H1 (cell line): ENCODE measurements at regions not wholly inside any gene's neighbourhood (a gene's known extent, or its start where the extent isn't known, plus 50 kb on each side); places are given as distances from the start of the nearest gene placed in this dataset.

Source experiments
- CTCF ChIA-PET: fragments of 300-600 bp; sonication (Branson Sonifier 250); formaldehyde crosslinking; loops from one replicate; lab custom pipeline; 2021; ENCODE audit not compliant: partially characterized antibody; lab: Charles Lee
- POLR2A ChIA-PET: fragments of 300-600 bp; sonication (Branson Sonifier 250); formaldehyde crosslinking; loops from one replicate; lab custom pipeline; 2021; ENCODE audit warnings: inconsistent platforms; ENCODE audit not compliant: partially characterized antibody; lab: Charles Lee
- DNase-seq, 2 experiments: peaks; one replicate each; pipeline versions ENCODE4 v3.0.0 to v3.0.0-alpha.2; 2010 to 2022; ENCODE audit warnings: low spot score in 2 of 2, low read depth in 1 of 2, mixed read lengths in 1 of 2
- FAIRE-seq: peaks from 2 replicates; lab custom pipeline; 2011; peaks lifted over from hg19 to GRCh38; lab: Jason Lieb, UNC
- H2AFZ ChIP-seq: 2 replicates; pipeline ENCODE4 v1.8.1; 2012; ENCODE audit warnings: low read length, inconsistent platforms
- H2AK5ac ChIP-seq: 2 replicates; pipeline ENCODE4 v1.6.1; 2013; ENCODE audit warnings: low read depth, low read length
- H2BK120ac ChIP-seq: replicated peaks from 2 replicates; pipeline ENCODE3; 2013; ENCODE audit warnings: low read depth, low read length, inconsistent platforms
- H2BK12ac ChIP-seq: 2 replicates; pipeline ENCODE4 v1.6.1; 2013; ENCODE audit warnings: low read depth, low read length
- H2BK15ac ChIP-seq: 2 replicates; pipeline ENCODE4 v1.6.1; 2013; ENCODE audit warnings: low read length
- H2BK20ac ChIP-seq: 2 replicates; pipeline ENCODE4 v1.6.1; 2013; ENCODE audit warnings: low read length
- H2BK5ac ChIP-seq: 2 replicates; pipeline ENCODE4 v1.6.1; 2013; ENCODE audit warnings: low read depth, low read length
- H3K14ac ChIP-seq: 2 replicates; pipeline ENCODE4 v1.6.1; 2013; ENCODE audit warnings: inconsistent platforms; ENCODE audit not compliant: insufficient read length
- H3K18ac ChIP-seq: 2 replicates; pipeline ENCODE4 v1.6.1; 2013; ENCODE audit warnings: low read length; ENCODE audit errors: extremely low read depth
- H3K23ac ChIP-seq: 2 replicates; pipeline ENCODE4 v1.6.1; 2013; ENCODE audit warnings: inconsistent platforms; ENCODE audit not compliant: insufficient read length
- H3K23me2 ChIP-seq: 2 replicates; pipeline ENCODE4 v1.6.1; 2013; ENCODE audit warnings: low read depth, low read length
- H3K27ac ChIP-seq: 2 replicates; pipeline ENCODE4 v1.6.1; 2011; ENCODE audit warnings: low read depth, low read length, inconsistent platforms
- H3K27me3 ChIP-seq, 4 experiments: replicated peaks in 1 of 4; 1 replicate in 1 of 4; 2 replicates in 3 of 4; pipeline versions ENCODE4 v1.6.1 to v1.8.1; 2011 to 2013; ENCODE audit warnings: low read length in 3 of 4, mild to moderate bottlenecking in 3 of 4, inconsistent platforms in 2 of 4, mixed read lengths in 2 of 4, moderate library complexity in 1 of 4; ENCODE audit not compliant: control insufficient read depth in 3 of 4, insufficient read depth in 3 of 4; ENCODE audit errors: extremely low read depth in 1 of 4
- H3K36me3 ChIP-seq, 4 experiments: 2 replicates each; pipeline versions ENCODE4 v1.6.1 to v1.8.1; 2011 to 2013; ENCODE audit warnings: mild to moderate bottlenecking in 4 of 4, low read length in 3 of 4, moderate library complexity in 2 of 4, control low read depth in 1 of 4, inconsistent platforms in 1 of 4; ENCODE audit not compliant: insufficient read depth in 4 of 4, control insufficient read depth in 2 of 4
- H3K4ac ChIP-seq: replicated peaks from 2 replicates; pipeline ENCODE3; 2013; ENCODE audit warnings: low read length, low read depth, mixed read lengths, inconsistent platforms; ENCODE audit not compliant: insufficient read length
- H3K4me1 ChIP-seq, 4 experiments: replicated peaks in 1 of 4; 1 replicate in 1 of 4; 2 replicates in 3 of 4; pipeline versions ENCODE4 v1.6.1 to v1.8.1; 2011 to 2013; ENCODE audit warnings: low read length in 3 of 4, inconsistent platforms in 2 of 4, mixed read lengths in 1 of 4; ENCODE audit not compliant: insufficient read depth in 4 of 4, control insufficient read depth in 3 of 4
- H3K4me2 ChIP-seq, 2 experiments: 2 replicates each; pipeline versions ENCODE4 v1.6.1 to v1.8.1; 2011 to 2013; ENCODE audit warnings: low read depth in 2 of 2, low read length in 2 of 2, control low read depth in 1 of 2, inconsistent platforms in 1 of 2, mild to moderate bottlenecking in 1 of 2; ENCODE audit not compliant: insufficient read depth in 1 of 2
- H3K4me3 ChIP-seq, 4 experiments: fragments of 200-600, 300-600 bp in 1 of 4; sonication (generic), shearing (Covaris generic), sonication (Bioruptor Twin) in 1 of 4; 2 replicates each; pipeline versions ENCODE4 v1.5.1 to v1.8.1; 2011 to 2016; ENCODE audit warnings: low read length in 4 of 4, low read depth in 3 of 4, control low read depth in 2 of 4, inconsistent platforms in 2 of 4, mild to moderate bottlenecking in 2 of 4, mixed read lengths in 1 of 4, moderate library complexity in 1 of 4; ENCODE audit not compliant: insufficient read depth in 2 of 4; ENCODE audit errors: extremely low read depth in 1 of 4
- H3K56ac ChIP-seq: replicated peaks from 2 replicates; pipeline ENCODE3; 2013; ENCODE audit warnings: low read depth, mild to moderate bottlenecking, mixed read lengths, low read length, inconsistent platforms; ENCODE audit not compliant: insufficient read length
- H3K79me1 ChIP-seq: 2 replicates; pipeline ENCODE4 v1.6.1; 2013; ENCODE audit warnings: low read depth, low read length, control low read depth
- H3K79me2 ChIP-seq, 2 experiments: 2 replicates each; pipeline versions ENCODE4 v1.6.1 to v1.8.1; 2012 to 2013; ENCODE audit warnings: low read length in 2 of 2, mild to moderate bottlenecking in 2 of 2, inconsistent platforms in 1 of 2; ENCODE audit not compliant: insufficient read depth in 2 of 2, control insufficient read depth in 1 of 2
- H3K9ac ChIP-seq, 4 experiments: replicated peaks in 1 of 4; 1 replicate in 1 of 4; 2 replicates in 3 of 4; pipeline versions ENCODE4 v1.6.1 to v1.8.1; 2011 to 2013; ENCODE audit warnings: low read depth in 3 of 4, low read length in 3 of 4, control low read depth in 2 of 4, mild to moderate bottlenecking in 2 of 4, moderate library complexity in 2 of 4, inconsistent platforms in 1 of 4; ENCODE audit errors: extremely low read depth in 1 of 4
- H3K9me3 ChIP-seq, 2 experiments: 2 replicates each; pipeline versions ENCODE4 v1.6.1 to v1.8.1; 2012 to 2013; ENCODE audit warnings: mild to moderate bottlenecking in 2 of 2, moderate library complexity in 2 of 2, control low read depth in 1 of 2, inconsistent platforms in 1 of 2, low read depth in 1 of 2, low read length in 1 of 2, mixed read lengths in 1 of 2; ENCODE audit not compliant: insufficient read depth in 2 of 2
- H4K20me1 ChIP-seq, 2 experiments: replicated peaks in 1 of 2; 2 replicates each; pipeline versions ENCODE3 to v1.8.1; 2011 to 2013; ENCODE audit warnings: inconsistent platforms in 2 of 2, low read length in 2 of 2, mild to moderate bottlenecking in 1 of 2; ENCODE audit not compliant: insufficient read depth in 2 of 2, control insufficient read depth in 1 of 2
- H4K5ac ChIP-seq: 2 replicates; pipeline ENCODE4 v1.6.1; 2013; ENCODE audit warnings: low read length, low read depth, mixed read lengths, inconsistent platforms; ENCODE audit not compliant: insufficient read length
- H4K8ac ChIP-seq: 2 replicates; pipeline ENCODE4 v1.8.0; 2013; ENCODE audit warnings: mild to moderate bottlenecking, moderate library complexity, low read length, inconsistent platforms; ENCODE audit not compliant: insufficient read depth; ENCODE audit errors: extremely low read depth
- H4K91ac ChIP-seq: replicated peaks from 2 replicates; pipeline ENCODE3; 2013; ENCODE audit warnings: low read length, mixed read lengths, inconsistent platforms; ENCODE audit not compliant: insufficient read length
- ASH2L ChIP-seq: fragments of 200-600, 300-600 bp; sonication (generic); IDR thresholded peaks from one replicate; pipeline ENCODE4 v1.7.1; 2017; ENCODE audit warnings: low read length
- BCL11A ChIP-seq, 2 experiments: IDR thresholded peaks; one replicate each; pipeline ENCODE4 v1.6.1; 2011; ENCODE audit warnings: low read depth in 2 of 2, low read length in 2 of 2, mild to moderate bottlenecking in 2 of 2
- CREB1 ChIP-seq: IDR thresholded peaks from 2 replicates; pipeline ENCODE4 v1.6.1; 2012; ENCODE audit warnings: inconsistent platforms
- HDAC2 ChIP-seq, 2 experiments: fragments of 300-600 bp in 1 of 2; sonication (generic) in 1 of 2; IDR thresholded peaks; 2 replicates each; pipeline ENCODE4 v1.6.1; 2011 to 2012; ENCODE audit warnings: low read depth in 2 of 2, low read length in 2 of 2, mild to moderate bottlenecking in 2 of 2, moderate library complexity in 2 of 2, borderline replicate concordance in 1 of 2, inconsistent platforms in 1 of 2
- HDAC6 ChIP-seq: IDR thresholded peaks from one replicate; pipeline ENCODE4 v1.7.1; 2012; ENCODE audit warnings: low read depth, mild to moderate bottlenecking, inconsistent platforms, low read length, moderate library complexity
- KDM1A ChIP-seq: fragments of 200-600, 300-600 bp; sonication (generic); IDR thresholded peaks from 2 replicates; pipeline ENCODE4 v1.7.1; 2016; ENCODE audit warnings: mild to moderate bottlenecking, low read length, borderline replicate concordance
- KDM4A ChIP-seq: IDR thresholded peaks from one replicate; pipeline ENCODE4 v1.7.1; 2012; ENCODE audit warnings: low read depth, mild to moderate bottlenecking, moderate library complexity, low read length, inconsistent platforms; ENCODE audit not compliant: severe bottlenecking
- PHF8 ChIP-seq: fragments of 200-600 bp; sonication (generic); conservative IDR thresholded peaks from 2 replicates; pipeline ENCODE4 v1.7.1; 2012; ENCODE audit warnings: low read depth, mild to moderate bottlenecking, inconsistent platforms, low read length, moderate library complexity
- POLR2AphosphoS5 ChIP-seq: IDR thresholded peaks from 2 replicates; pipeline ENCODE4 v1.6.1; 2011; ENCODE audit warnings: low read depth, low read length
- SUZ12 ChIP-seq: fragments of 200-600 bp; sonication (generic); IDR thresholded peaks from 2 replicates; pipeline ENCODE4 v1.6.1; 2012; ENCODE audit warnings: mild to moderate bottlenecking, inconsistent platforms, low read length, moderate library complexity, mixed read lengths
- TBP ChIP-seq: IDR thresholded peaks from 2 replicates; pipeline ENCODE4 v1.6.1; 2011; ENCODE audit warnings: low read depth, low read length, improper control_type of control experiment
- TCF12 ChIP-seq: IDR thresholded peaks from 2 replicates; pipeline ENCODE4 v1.6.1; 2011; ENCODE audit warnings: low read depth, mild to moderate bottlenecking, low read length
- YY1 ChIP-seq: IDR thresholded peaks from 2 replicates; pipeline ENCODE4 v1.6.1; 2011; ENCODE audit warnings: low read depth, mild to moderate bottlenecking, low read length
- ZNF274 ChIP-seq: IDR thresholded peaks from 2 replicates; pipeline ENCODE4 v1.7.0; 2012; ENCODE audit warnings: low read length, borderline replicate concordance; ENCODE audit errors: extremely low read depth
- WGBS, 2 experiments: shearing (Covaris generic) in 1 of 2; methylation state at CpG; one replicate each; pipeline versions ENCODE4 v1.1.6 to v1.1.7; 2013 to 2015; ENCODE audit warnings: low lambda C conversion rate in 2 of 2, mixed read lengths in 2 of 2, inconsistent platforms in 1 of 2, low coverage in 1 of 2, missing lambda C conversion rate in 1 of 2; ENCODE audit not compliant: insufficient replicate concordance in 2 of 2, insufficient coverage in 1 of 2, insufficient read length in 1 of 2; ENCODE audit errors: extremely low coverage in 1 of 2, missing lambda C conversion rate in 1 of 2; 5-methylcytosine and 5-hydroxymethylcytosine counted together
- TF ChIP-seq, protein P1 (sequence below): IDR thresholded peaks from 2 replicates; pipeline ENCODE4 v1.6.1; 2012; ENCODE audit warnings: inconsistent platforms

GRCh38 chr19:13646758-13647157 is 117.6 kb upstream of the MRI1 start:
- ChIA-PET CTCF (interaction anchor here (0.6 kb wide), 1 partner anchor 34 kb away, joined by 5 read pairs; no protein-coding TSS in a partner anchor), POLR2A (no interaction called here)
- Histone ChIP-seq H3K4me2 (no peak overlapping the region), H3K36me3 (no peaks in the 10 kb centered on the region), H3K79me2 (no peaks in the 10 kb centered on the region), H3K4me3 (no peak overlapping the region), H4K20me1 (no peaks in the 10 kb centered on the region), H2BK120ac (no peak overlapping the region), H3K4ac (no peak overlapping the region), H3K79me1 (no peaks in the 10 kb centered on the region), H3K9me3 (0 out of 4 replicates have a peak, but pooled peaks cover 0 to 2% of the 10 kb centered on the region in 2 experiments), H2AK5ac (no peak overlapping the region), H4K5ac (no peak overlapping the region), H2BK15ac (no peak overlapping the region), H4K8ac (no peak overlapping the region; the same call in 1 of the 2 replicates), H2BK20ac (no peak overlapping the region), H3K23ac (no peak overlapping the region), H3K23me2 (no peaks in the 10 kb centered on the region), H4K91ac (no peak overlapping the region), H3K4me1 (peaks cover 0 to 2% (median 0%) of the 10 kb centered on the region in 4 experiments; a peak in 3 of 7 replicates), H2AFZ (no peak overlapping the region), H2BK5ac (no peak overlapping the region), H3K18ac (no peak overlapping the region), H3K9ac (no peak overlapping the region), H3K27ac (no peak overlapping the region), H3K14ac (no peak overlapping the region), H3K56ac (no peak overlapping the region), H2BK12ac (no peak overlapping the region), H3K27me3 (no peaks in the 10 kb centered on the region)
- FAIRE-seq (no peak), DNase-seq (no peak)
- WGBS, 2 experiments, result 86% methylated on average over 7 of the region's 7 CpGs; no CpG with 5 or more reads in 1 of the 2 experiments
- TF ChIP-seq KDM1A (no peak), PHF8 (no peak), ASH2L (no peak), TCF12 (no peak), TBP (no peak), YY1 (no peak), SUZ12 (no peak), KDM4A (no peak), ZNF274 (no peak), CREB1 (no peak), HDAC2 (IDR thresholded peaks at IDR 0.05; ENCODE audit: borderline replicate concordance in 1 of 2, low read depth in 2 of 2, low read length in 2 of 2) (no peak), HDAC6 (no peak), BCL11A (IDR thresholded peaks at IDR 0.05; ENCODE audit: low read depth in 2 of 2, low read length in 2 of 2) (no peak), POLR2AphosphoS5 (no peak)
- TF ChIP-seq, protein P1, sequence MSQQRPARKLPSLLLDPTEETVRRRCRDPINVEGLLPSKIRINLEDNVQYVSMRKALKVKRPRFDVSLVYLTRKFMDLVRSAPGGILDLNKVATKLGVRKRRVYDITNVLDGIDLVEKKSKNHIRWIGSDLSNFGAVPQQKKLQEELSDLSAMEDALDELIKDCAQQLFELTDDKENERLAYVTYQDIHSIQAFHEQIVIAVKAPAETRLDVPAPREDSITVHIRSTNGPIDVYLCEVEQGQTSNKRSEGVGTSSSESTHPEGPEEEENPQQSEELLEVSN, result no peak
